NCI-H1694 (cell line): ENCODE measurements at regions not wholly inside any gene's neighbourhood (a gene's known extent, or its start where the extent isn't known, plus 50 kb on each side); places are given as distances from the start of the nearest gene placed in this dataset.
"Not testable (repeated sequence)": the region's sequence is repeated elsewhere in the genome, so short reads cannot be mapped to it uniquely, and the experiment has no call there.

Experiments used
- DNase-seq: peaks from one replicate; lab custom pipeline; 2025; lab: John Stamatoyannopoulos, UW

GRCh38 chr1:232164078-232164963, 465.6 kb downstream of the SIPA1L2 start:
- DNase-seq, result no peak

GRCh38 chr1:232163533-232163932, 466.4 kb downstream of the SIPA1L2 start:
- DNase-seq, result no peak

- DNase-seq, result no peak
Measured at GRCh38 chr1:232162001-232162400, 467.9 kb downstream of the SIPA1L2 start.

GRCh38 chr1:232158558-232158957, 471.4 kb downstream of the SIPA1L2 start:
- not testable (repeated sequence) for DNase-seq

GRCh38 chr1:232156070-232156469, 473.9 kb downstream of the SIPA1L2 start:
- not testable (repeated sequence) for DNase-seq

- DNase-seq, result no peak
Measured at GRCh38 chr1:232153652-232154051, 476.3 kb downstream of the SIPA1L2 start.

GRCh38 chr1:232150770-232151548, 479.0 kb downstream of the SIPA1L2 start:
- DNase-seq, result no peak

GRCh38 chr1:232149287-232150201, 480.4 kb downstream of the SIPA1L2 start:
- no peak for DNase-seq

GRCh38 chr1:232147215-232147614, 482.7 kb downstream of the SIPA1L2 start:
- DNase-seq, result no peak

- DNase-seq, result no peak
Measured at GRCh38 chr1:232146514-232146913, 483.4 kb downstream of the SIPA1L2 start.

- no peak for DNase-seq
Measured at GRCh38 chr1:232145768-232146167, 484.2 kb downstream of the SIPA1L2 start.

GRCh38 chr1:232144696-232145230, 485.2 kb downstream of the SIPA1L2 start:
- no peak for DNase-seq

- DNase-seq, result no peak
Measured at GRCh38 chr1:232143315-232143886, 486.5 kb downstream of the SIPA1L2 start.

- no peak for DNase-seq
Measured at GRCh38 chr1:232142403-232143314, 487.3 kb downstream of the SIPA1L2 start.

- not testable (repeated sequence) for DNase-seq
Measured at GRCh38 chr1:232141167-232141448, 488.8 kb downstream of the SIPA1L2 start.

GRCh38 chr1:232140419-232141166, 489.3 kb downstream of the SIPA1L2 start:
- DNase-seq, result no peak

GRCh38 chr1:232139444-232139843, 490.5 kb downstream of the SIPA1L2 start:
- no peak for DNase-seq

- no peak for DNase-seq
Measured at GRCh38 chr1:232138044-232138443, 491.9 kb downstream of the SIPA1L2 start.

- DNase-seq, result no peak
Measured at GRCh38 chr1:232137066-232137465, 492.9 kb downstream of the SIPA1L2 start.

- DNase-seq, result no peak
Measured at GRCh38 chr1:232136136-232136535, 493.8 kb downstream of the SIPA1L2 start.
